ENCODE measurements at regions not wholly inside any gene's neighbourhood (a gene's known extent, or its start where the extent isn't known, plus 50 kb on each side); places are given as distances from the start of the nearest gene placed in this dataset.

GRCh38 chr7:97503367-97504094 is 228.4 kb upstream of the TAC1 start (continued):
- TF ChIP-seq ZBTB40 (IDR thresholded peaks at IDR 0.05; ENCODE audit: borderline replicate concordance), result no peak

- SMC1A ChIA-PET (ENCODE audit: uncharacterized antibody, unreplicated experiment), result no interaction called here
- no TSS peak for BruUV-seq (replicated peaks)
- H4K20me1 ChIP-seq (ENCODE audit: control insufficient read depth, insufficient read depth), result no peaks in the 10 kb centered on the region
- FAIRE-seq (peak; percentile 86), DNase-seq (ENCODE audit: low read depth, low spot score) (peak; percentile 20), ATAC-seq (peak; percentile 93)
- intact Hi-C loops (cut with micrococcal nuclease; ENCODE audit: unreplicated experiment) (no loop called here), in situ Hi-C loops (cut with MboI) (loop anchor here (10.0 kb wide), 1 partner anchor 392 kb away; the partner anchor contains the start of gene SDHAF3)
- POLR2A ChIA-PET, result no interaction called here
- no peaks in the 10 kb centered on the region for H3K36me3 ChIP-seq (ENCODE audit: control insufficient read depth in 2 of 2, insufficient read depth in 2 of 2, low read length in 1 of 2)
- H3K4me2 ChIP-seq (ENCODE audit: control insufficient read depth, insufficient read depth), result 0 out of 2 replicates have a peak overlapping the region, but pooled peaks have one; percentile 22
- peak overlapping the region; percentile 19; the same call in 1 of the 2 replicates for H3K4me3 ChIP-seq
- no peaks in the 10 kb centered on the region for H3K9me3 ChIP-seq (replicated peaks; ENCODE audit: control insufficient read depth, insufficient read depth, low read length)
- H3K79me2 ChIP-seq (ENCODE audit: control insufficient read depth, insufficient read depth, low read length), result no peaks in the 10 kb centered on the region
- no peaks in the 10 kb centered on the region for H3K4me1 ChIP-seq (ENCODE audit: control insufficient read depth, insufficient read depth, low read length)
- no peak for TF ChIP-seq CBX5 (IDR thresholded peaks at IDR 0.05; ENCODE audit: low read depth)
- no peak for TF ChIP-seq NBN (IDR thresholded peaks at IDR 0.05)
- 0 out of 4 replicates have a peak, but pooled peaks have one; percentile 29 to 35 for TF ChIP-seq BHLHE40 (IDR thresholded peaks at IDR 0.05; ENCODE audit: borderline replicate concordance in 1 of 2, low read depth in 2 of 2, low read length in 1 of 2)
- TF ChIP-seq NRF1 (conservative IDR thresholded peaks at IDR 0.05; ENCODE audit: low read depth, low read length), result no peak
- TF ChIP-seq NFYA (IDR thresholded peaks at IDR 0.05; ENCODE audit: borderline replicate concordance, low read depth, low read length), result no peak
- no peak for TF ChIP-seq EP300 (IDR thresholded peaks at IDR 0.05; ENCODE audit: borderline replicate concordance in 1 of 2, control insufficient read depth in 1 of 2, low read depth in 2 of 2, low read length in 2 of 2)
- TF ChIP-seq ATF7 (IDR thresholded peaks at IDR 0.05; ENCODE audit: low read depth), result peak; percentile 40
- TF ChIP-seq ZNF687 (IDR thresholded peaks at IDR 0.05), result no peak
- TF ChIP-seq RELB (IDR thresholded peaks at IDR 0.05; ENCODE audit: low read depth), result no peak
- no peak for TF ChIP-seq TCF7 (IDR thresholded peaks at IDR 0.05; ENCODE audit: borderline replicate concordance)
- H3K27ac ChIP-seq (ENCODE audit: control insufficient read depth, insufficient read depth), result no peak overlapping the region
- RAD21 ChIA-PET (ENCODE audit: unreplicated experiment), result no interaction called here
- WGBS (ENCODE audit: insufficient coverage, insufficient replicate concordance, low lambda C conversion rate, missing lambda C conversion rate), result 0% methylated on average over 3 of the region's 3 CpGs
- peak overlapping the region; percentile 62 for H2AFZ ChIP-seq (ENCODE audit: control insufficient read depth, low read depth, low read length)
- H3K9ac ChIP-seq (ENCODE audit: control insufficient read depth, insufficient read depth, low read length), result no peak overlapping the region
- H3K27me3 ChIP-seq (replicated peaks in 1 of 2; ENCODE audit: control insufficient read depth in 2 of 2, insufficient read depth in 2 of 2, low read length in 1 of 2), result no peaks in the 10 kb centered on the region
- CTCF ChIA-PET, result no interaction called here
These were observed 225.2 kb upstream of the TAC1 start for GRCh38 chr7:97506728-97507127.

All from GM12878 (cell line).